ENCODE measurements at regions not wholly inside any gene's neighbourhood (a gene's known extent, or its start where the extent isn't known, plus 50 kb on each side); places are given as distances from the start of the nearest gene placed in this dataset.

GRCh38 chr10:63884426-63884825 lies 363.2 kb downstream of the REEP3 start:
- Histone ChIP-seq H3K27ac (ENCODE audit: low read depth, low read length) (no peak overlapping the region), H3K9ac (ENCODE audit: extremely low read depth, low read length, poor library complexity, severe bottlenecking) (no peak overlapping the region), H3K4me1 (ENCODE audit: control insufficient read depth, insufficient read depth, low read length) (no peaks in the 10 kb centered on the region), H3K27me3 (ENCODE audit: control insufficient read depth, insufficient read depth, low read length, poor library complexity, severe bottlenecking) (no peaks in the 10 kb centered on the region), H3K9me3 (ENCODE audit: control insufficient read depth, low read length) (no peaks in the 10 kb centered on the region), H3K4me3 (ENCODE audit: low read length) (no peak overlapping the region), H3K36me3 (ENCODE audit: control insufficient read depth, insufficient read depth, low read length) (no peaks in the 10 kb centered on the region)
- DNase-seq = no peak
- no peak overlapping the region for H3K27ac Mint-ChIP-seq
- H3K4me3 Mint-ChIP-seq = no peak overlapping the region
- no peak for TF ChIP-seq CTCF (conservative IDR thresholded peaks at IDR 0.05)
- peaks cover 4% of the 10 kb centered on the region for H3K4me1 Mint-ChIP-seq
- H3K27me3 Mint-ChIP-seq (ENCODE audit: insufficient read depth) = peaks cover 8% of the 10 kb centered on the region
- 91 to 100% methylated on average over 2 of the region's 2 CpGs for WGBS, 2 experiments (ENCODE audit: insufficient coverage in 1 of 2, insufficient read length in 1 of 2)
- H3K36me3 Mint-ChIP-seq (ENCODE audit: low read depth) = no peaks in the 10 kb centered on the region
- no peaks in the 10 kb centered on the region for H3K9me3 Mint-ChIP-seq

GRCh38 chr10:63885156-63885555 lies 364.0 kb downstream of the REEP3 start:
- no peak overlapping the region for H3K4me3 ChIP-seq (ENCODE audit: low read length)
- no peak for DNase-seq
- H3K9me3 ChIP-seq (ENCODE audit: control insufficient read depth, low read length) = no peaks in the 10 kb centered on the region
- H3K27me3 ChIP-seq (ENCODE audit: control insufficient read depth, insufficient read depth, low read length, poor library complexity, severe bottlenecking) = no peaks in the 10 kb centered on the region
- no peaks in the 10 kb centered on the region for H3K9me3 Mint-ChIP-seq
- no peaks in the 10 kb centered on the region for H3K36me3 Mint-ChIP-seq (ENCODE audit: low read depth)
- no peak overlapping the region for H3K9ac ChIP-seq (ENCODE audit: extremely low read depth, low read length, poor library complexity, severe bottlenecking)
- H3K27me3 Mint-ChIP-seq (ENCODE audit: insufficient read depth) = peaks cover 8% of the 10 kb centered on the region
- H3K4me1 ChIP-seq (ENCODE audit: control insufficient read depth, insufficient read depth, low read length) = no peaks in the 10 kb centered on the region
- no peak overlapping the region for H3K27ac Mint-ChIP-seq
- no peak for TF ChIP-seq CTCF (conservative IDR thresholded peaks at IDR 0.05)
- no peak overlapping the region for H3K27ac ChIP-seq (ENCODE audit: low read depth, low read length)
- no peak overlapping the region for H3K4me3 Mint-ChIP-seq
- H3K36me3 ChIP-seq (ENCODE audit: control insufficient read depth, insufficient read depth, low read length) = no peaks in the 10 kb centered on the region
- H3K4me1 Mint-ChIP-seq = peaks cover 4% of the 10 kb centered on the region

- Histone ChIP-seq H3K9ac (ENCODE audit: extremely low read depth, low read length, poor library complexity, severe bottlenecking) (no peak overlapping the region), H3K36me3 (ENCODE audit: control insufficient read depth, insufficient read depth, low read length) (no peaks in the 10 kb centered on the region), H3K4me3 (ENCODE audit: low read length) (no peak overlapping the region), H3K9me3 (ENCODE audit: control insufficient read depth, low read length) (no peaks in the 10 kb centered on the region), H3K27ac (ENCODE audit: low read depth, low read length) (no peak overlapping the region), H3K27me3 (ENCODE audit: control insufficient read depth, insufficient read depth, low read length, poor library complexity, severe bottlenecking) (peaks cover 2% of the 10 kb centered on the region), H3K4me1 (ENCODE audit: control insufficient read depth, insufficient read depth, low read length) (no peaks in the 10 kb centered on the region)
- Mint-ChIP-seq H3K4me3 (no peak overlapping the region), H3K9me3 (no peaks in the 10 kb centered on the region), H3K4me1 (peaks cover 4% of the 10 kb centered on the region), H3K27me3 (ENCODE audit: insufficient read depth) (peaks cover 8% of the 10 kb centered on the region), H3K27ac (no peak overlapping the region), H3K36me3 (ENCODE audit: low read depth) (no peaks in the 10 kb centered on the region)
- no peak for DNase-seq
- 94 to 97% methylated on average over 3 to 4 of the region's 4 CpGs for WGBS, 2 experiments (ENCODE audit: insufficient coverage in 1 of 2, insufficient read length in 1 of 2)
- TF ChIP-seq CTCF (conservative IDR thresholded peaks at IDR 0.05) = no peak
These were observed 365.3 kb downstream of the REEP3 start for GRCh38 chr10:63886281-63887022.
